ENCODE measurements at regions not wholly inside any gene's neighbourhood (a gene's known extent, or its start where the extent isn't known, plus 50 kb on each side); places are given as distances from the start of the nearest gene placed in this dataset.

DNA sequence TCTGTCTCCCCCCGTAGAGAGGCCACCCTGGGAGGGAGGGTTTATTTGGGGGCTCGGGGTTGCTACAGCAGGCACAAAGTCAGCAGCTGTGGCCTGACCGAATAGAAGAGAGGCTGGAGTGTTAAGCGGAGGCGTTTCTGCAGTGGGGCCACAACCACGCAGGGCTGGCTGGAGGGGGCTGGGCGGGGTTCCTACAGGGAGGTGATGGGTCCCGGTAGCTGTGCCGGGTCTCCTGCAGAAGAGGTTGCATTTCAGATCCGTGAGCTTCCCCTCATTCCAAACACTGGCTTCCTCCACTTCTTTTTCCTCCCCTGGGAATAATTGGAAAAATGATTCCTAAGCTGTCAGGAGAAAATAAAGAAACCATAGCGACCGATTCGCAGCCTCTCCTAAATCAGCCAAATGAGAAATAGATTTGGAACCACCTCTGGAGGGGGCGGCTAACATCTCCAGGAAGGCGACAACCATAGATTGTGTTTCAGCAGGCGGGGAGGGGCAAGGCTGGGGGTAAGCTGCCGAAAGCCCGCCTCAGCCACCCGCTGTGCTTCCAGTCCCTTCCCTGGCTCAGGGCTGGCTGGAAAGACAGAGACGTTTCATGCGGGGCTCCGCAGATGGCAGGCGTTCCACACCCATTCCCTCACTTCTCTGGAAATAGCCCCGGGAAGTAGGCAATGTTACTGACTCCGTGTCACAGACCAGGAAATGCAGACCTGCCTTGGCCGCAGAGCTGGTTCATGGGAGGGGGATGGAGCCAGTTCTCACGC is 85.6 kb upstream of the TAF1B start:
- no peak for TF ChIP-seq CTCF (IDR thresholded peaks at IDR 0.05)
- TF ChIP-seq POLR2A (IDR thresholded peaks at IDR 0.05) = no peak

Measured in gastroesophageal sphincter (tissue), 3 donors.